ENCODE measurements at regions not wholly inside any gene's neighbourhood (a gene's known extent, or its start where the extent isn't known, plus 50 kb on each side); places are given as distances from the start of the nearest gene placed in this dataset.
"Not testable (repeated sequence)": the region's sequence is repeated elsewhere in the genome, so short reads cannot be mapped to it uniquely, and the experiment has no call there.

- no peak for DNase-seq
These were observed 209.7 kb upstream of the PRR16 start for GRCh38 chr5:120254385-120254784.

GRCh38 chr5:120255214-120255613 lies 208.9 kb upstream of the PRR16 start:
- DNase-seq, result no peak

GRCh38 chr5:120256376-120256775 lies 207.7 kb upstream of the PRR16 start:
- DNase-seq, result no peak

DNA sequence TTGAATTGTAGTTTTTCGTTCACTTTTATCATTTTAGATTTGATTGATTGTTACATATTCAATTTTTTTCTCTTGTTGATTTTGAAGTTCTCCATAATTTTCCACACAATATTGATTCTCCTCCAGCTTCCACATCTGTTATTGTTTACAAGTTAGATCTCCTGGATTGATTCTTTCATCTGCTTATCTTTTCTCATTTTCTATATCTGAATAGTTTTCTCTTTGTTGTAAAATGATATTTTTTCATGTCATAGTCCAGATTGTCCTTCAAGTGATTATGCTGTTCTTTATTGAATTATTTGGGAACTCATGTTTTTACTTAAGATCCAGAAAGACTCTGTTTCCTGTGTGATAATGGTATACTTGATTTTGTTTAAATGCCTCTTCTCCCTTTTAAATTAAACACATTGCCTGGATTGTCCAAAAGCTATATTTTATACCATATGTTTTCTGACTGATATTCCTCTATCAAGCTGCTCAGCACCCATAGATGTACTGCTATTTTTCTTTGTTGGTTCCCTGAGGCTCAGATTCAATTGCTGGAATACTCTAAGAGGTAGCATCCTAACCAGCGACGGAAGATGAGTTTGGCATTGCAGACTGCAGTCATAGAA lies 206.6 kb upstream of the PRR16 start:
- no peak for DNase-seq

- DNase-seq, result peak; percentile 96
These were observed 206.0 kb upstream of the PRR16 start for GRCh38 chr5:120258123-120258522.

GRCh38 chr5:120260651-120261050 lies 203.4 kb upstream of the PRR16 start:
- no peak for DNase-seq

GRCh38 chr5:120270498-120270897 lies 193.6 kb upstream of the PRR16 start:
- no peak for DNase-seq

DNA sequence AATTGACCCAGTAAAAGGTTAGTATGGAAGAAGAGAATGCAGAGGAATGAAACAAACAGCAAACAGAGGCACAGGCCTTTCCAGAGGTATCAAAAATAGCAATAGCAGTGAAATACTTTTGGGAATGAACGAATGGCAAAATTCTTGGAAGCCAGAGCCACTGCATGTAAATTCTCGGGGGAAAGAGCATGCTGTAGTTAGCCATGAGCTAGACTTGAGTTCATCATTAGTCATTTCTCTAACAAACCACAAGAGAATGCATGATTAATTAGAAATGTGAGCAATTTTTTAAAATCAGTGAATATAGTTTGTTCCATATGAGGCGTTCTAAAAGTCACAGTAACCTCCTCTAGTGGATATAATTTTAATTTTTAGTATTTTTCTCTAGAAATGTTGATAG lies 170.3 kb upstream of the PRR16 start:
- no peak for DNase-seq

DNA sequence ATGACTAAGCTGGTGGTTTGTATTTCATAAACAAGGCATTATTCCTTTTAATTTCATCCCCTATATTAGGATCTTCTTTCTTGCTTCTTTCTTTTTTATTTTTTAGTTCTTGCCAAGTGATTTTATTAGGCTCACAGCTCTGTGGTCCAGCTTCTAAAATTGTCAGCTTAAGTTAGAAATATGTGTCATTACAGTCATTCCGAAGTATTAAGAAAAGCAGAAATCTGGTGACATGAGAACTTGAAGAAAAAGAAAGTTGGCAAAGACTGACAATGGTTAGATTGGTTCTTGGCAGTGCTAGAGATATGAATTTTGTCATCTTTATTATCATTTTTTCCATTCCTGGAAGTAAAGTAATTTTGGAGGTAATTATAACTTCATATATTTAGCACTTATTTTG lies 166.5 kb upstream of the PRR16 start:
- DNase-seq, result no peak

GRCh38 chr5:120298981-120299380 lies 165.1 kb upstream of the PRR16 start:
- no peak for DNase-seq

GRCh38 chr5:120304663-120305062 lies 159.4 kb upstream of the PRR16 start:
- no peak for DNase-seq

DNA sequence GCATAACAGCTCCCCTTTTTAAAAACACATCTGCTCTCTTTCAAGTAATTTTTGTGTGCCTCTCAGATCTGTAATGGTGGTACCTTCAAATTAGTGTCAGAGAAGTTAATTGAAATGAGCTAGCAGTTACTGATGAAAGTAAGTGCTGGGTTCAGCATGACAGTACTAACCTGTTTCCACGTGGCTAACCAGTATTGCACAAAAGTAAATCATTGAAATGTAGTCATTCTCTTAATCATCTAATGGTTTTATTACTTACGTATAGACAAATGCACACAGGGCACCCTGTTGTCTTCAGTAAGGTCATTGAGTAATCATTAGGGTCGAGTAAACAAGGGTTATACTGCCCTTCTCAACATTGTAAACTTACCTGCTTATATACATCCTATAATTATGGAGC lies 157.8 kb upstream of the PRR16 start:
- DNase-seq, result no peak

- DNase-seq, result peak; percentile 11
These were observed 149.9 kb upstream of the PRR16 start for GRCh38 chr5:120314191-120314590.

DNA sequence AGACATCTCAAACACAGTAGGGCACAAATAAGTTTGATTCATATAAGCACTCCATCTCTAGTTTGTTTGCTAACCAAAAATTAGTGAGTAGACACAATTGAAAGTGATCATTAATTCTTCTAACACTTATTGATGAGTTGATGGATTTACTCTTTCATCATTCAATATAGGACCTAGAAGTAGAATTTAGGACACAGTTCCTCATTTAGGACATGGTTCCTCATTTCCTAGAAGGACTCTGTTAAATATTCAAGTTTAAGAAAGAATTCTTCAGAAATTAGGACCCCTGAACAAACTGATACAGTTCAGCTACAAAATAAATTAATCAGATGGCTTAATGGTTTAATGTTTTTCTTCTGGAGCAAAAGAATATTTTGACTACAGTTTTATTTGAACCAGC lies 143.5 kb upstream of the PRR16 start:
- peak; percentile 25 for DNase-seq

DNA sequence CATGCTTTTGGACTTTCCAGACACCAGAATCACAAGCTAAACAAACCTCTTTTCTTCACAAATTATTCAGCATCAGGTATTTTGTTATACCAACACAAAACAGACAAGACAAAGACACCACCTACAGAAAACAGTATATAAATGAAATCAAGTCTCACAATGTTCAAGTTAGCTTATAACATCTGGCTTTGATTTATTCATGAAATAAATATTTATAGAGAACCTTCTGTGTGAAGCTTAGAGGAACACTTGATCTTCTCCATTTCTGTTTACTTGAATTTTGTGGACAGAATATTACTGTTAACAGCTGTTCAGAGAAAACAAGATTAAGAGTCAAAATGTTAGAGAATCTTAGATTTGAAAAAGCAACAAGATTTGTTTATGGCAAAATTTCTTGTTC lies 137.4 kb upstream of the PRR16 start:
- DNase-seq, result no peak

DNA sequence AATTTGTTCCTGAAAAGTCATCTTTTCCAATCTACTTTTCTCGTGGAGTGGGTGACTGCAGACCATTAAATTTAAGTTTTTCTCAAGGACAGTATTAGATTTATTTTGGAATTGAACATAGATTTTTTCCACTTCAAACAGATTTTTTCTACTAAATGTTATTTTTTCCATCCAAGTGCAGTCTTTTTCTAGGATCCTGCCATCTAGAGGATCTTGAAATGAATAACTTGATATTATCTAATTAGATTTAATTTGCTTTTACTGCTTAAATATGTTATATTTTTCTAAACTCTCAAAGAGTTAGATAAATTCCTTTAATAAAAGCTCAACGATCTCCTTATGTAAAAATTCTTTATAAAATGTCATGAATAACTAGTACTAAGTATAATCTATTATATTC lies 136.9 kb upstream of the PRR16 start:
- DNase-seq, result no peak

- DNase-seq, result no peak
These were observed 135.0 kb upstream of the PRR16 start for GRCh38 chr5:120329095-120329494.

GRCh38 chr5:120330558-120330957 lies 133.5 kb upstream of the PRR16 start:
- DNase-seq, result no peak

- DNase-seq, result no peak
These were observed 119.9 kb upstream of the PRR16 start for GRCh38 chr5:120344181-120344580.

GRCh38 chr5:120345947-120346346 lies 118.2 kb upstream of the PRR16 start:
- no peak for DNase-seq

- DNase-seq, result not testable (repeated sequence)
These were observed 113.0 kb upstream of the PRR16 start for GRCh38 chr5:120351071-120351470.

- DNase-seq, result no peak
These were observed 110.0 kb upstream of the PRR16 start for GRCh38 chr5:120354126-120354525.

- no peak for DNase-seq
These were observed 105.2 kb upstream of the PRR16 start for GRCh38 chr5:120358949-120359348.

- DNase-seq, result no peak
These were observed 102.2 kb upstream of the PRR16 start for GRCh38 chr5:120361941-120362340.

GRCh38 chr5:120362426-120362825 lies 101.7 kb upstream of the PRR16 start:
- no peak for DNase-seq
